Activated CD4-positive, alpha-beta memory T cell treated with anti-CD3 and anti-CD28 coated beads, Interleukin-2, amount 10 ng/mL, durations not matched to agents 7 days and 5 days (primary cell): ENCODE measurements at regions not wholly inside any gene's neighbourhood (a gene's known extent, or its start where the extent isn't known, plus 50 kb on each side); places are given as distances from the start of the nearest gene placed in this dataset.
A peak's percentile ranks its signal among the peaks of the same experiment; 100 is the strongest.

Source experiments
- CTCF ChIA-PET: fragments of 350-600 bp; sonication (Branson Sonifier 250); formaldehyde crosslinking; loops from one replicate; lab custom pipeline; 2021; ENCODE audit warnings: antibody characterized with exemption, inconsistent platforms; lab: Charles Lee
- POLR2A ChIA-PET: fragments of 350-600 bp; sonication (Branson Sonifier 250); formaldehyde crosslinking; loops from one replicate; lab custom pipeline; 2021; ENCODE audit warnings: antibody characterized with exemption; lab: Charles Lee
- DNase-seq: peaks from one replicate; pipeline ENCODE4 v3.0.0-alpha.2; 2020
- H3K27ac Mint-ChIP-seq: one replicate; pipeline ENCODE4 v1.8.0; 2021; ENCODE audit warnings: mild to moderate bottlenecking, mixed read lengths
- H3K27me3 Mint-ChIP-seq: one replicate; pipeline ENCODE4 v1.8.0; 2021; ENCODE audit warnings: mixed read lengths
- H3K36me3 Mint-ChIP-seq: one replicate; pipeline ENCODE4 v1.8.0; 2021; ENCODE audit warnings: low read depth, mixed read lengths
- H3K4me1 Mint-ChIP-seq: one replicate; pipeline ENCODE4 v1.8.0; 2021; ENCODE audit warnings: mixed read lengths
- H3K4me3 Mint-ChIP-seq: one replicate; pipeline ENCODE4 v1.8.0; 2021; ENCODE audit warnings: mild to moderate bottlenecking, mixed read lengths
- H3K9me3 Mint-ChIP-seq: one replicate; pipeline ENCODE4 v1.8.0; 2021; ENCODE audit warnings: mixed read lengths

DNA sequence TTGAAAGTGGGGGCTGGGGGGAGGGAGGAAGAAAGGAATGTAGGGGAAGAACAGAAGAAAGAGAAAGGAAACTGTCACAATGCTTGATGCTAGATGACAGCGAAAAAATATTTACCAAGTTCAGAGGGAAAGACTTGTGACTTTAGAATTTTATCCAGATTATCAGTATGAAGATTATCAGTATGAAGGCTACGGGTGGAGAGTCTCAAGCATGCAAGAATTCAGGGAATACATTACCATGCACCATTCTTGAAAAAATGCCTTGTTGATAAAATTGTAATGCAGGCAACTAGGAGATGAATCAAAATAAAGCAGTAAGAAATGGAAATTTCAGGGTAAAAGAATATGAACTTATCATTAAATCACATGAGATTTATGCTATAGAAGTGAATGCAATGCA is 376.8 kb downstream of the PCNX1 start:
- POLR2A ChIA-PET: interaction anchor here (1.5 kb wide), 1 partner anchor 7 kb away, joined by 4 read pairs; no protein-coding TSS in a partner anchor
- peaks cover 6% of the 10 kb centered on the region for H3K4me1 Mint-ChIP-seq
- H3K27ac Mint-ChIP-seq: no peak overlapping the region
- no peak overlapping the region for H3K4me3 Mint-ChIP-seq
- H3K27me3 Mint-ChIP-seq: peaks cover 8% of the 10 kb centered on the region
- DNase-seq: no peak
- CTCF ChIA-PET: no interaction called here
- H3K9me3 Mint-ChIP-seq: peaks cover 8% of the 10 kb centered on the region
- no peaks in the 10 kb centered on the region for H3K36me3 Mint-ChIP-seq

DNA sequence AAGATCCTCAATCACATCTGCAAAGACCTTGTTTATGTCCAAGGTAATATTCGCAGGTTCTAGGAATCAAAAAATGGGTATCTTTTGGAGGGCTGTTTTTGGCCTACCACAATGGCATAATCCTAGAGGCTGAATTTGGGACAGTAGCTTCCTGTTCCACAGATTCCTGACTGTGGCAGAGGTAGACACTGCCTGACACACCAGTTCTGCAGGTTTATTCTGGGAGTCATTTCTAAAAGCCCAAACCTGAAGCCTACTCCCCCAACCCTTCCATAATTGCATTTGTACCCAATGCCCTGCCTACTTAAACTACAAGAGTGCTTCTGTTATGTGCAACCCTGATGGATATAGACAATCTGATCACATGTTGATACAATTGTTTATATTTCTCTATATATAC is 378.9 kb downstream of the PCNX1 start:
- H3K9me3 Mint-ChIP-seq: peaks cover 8% of the 10 kb centered on the region
- CTCF ChIA-PET: no interaction called here
- POLR2A ChIA-PET: no interaction called here
- H3K27me3 Mint-ChIP-seq: peaks cover 8% of the 10 kb centered on the region
- no peak overlapping the region for H3K27ac Mint-ChIP-seq
- H3K36me3 Mint-ChIP-seq: peaks cover 3% of the 10 kb centered on the region
- DNase-seq: no peak
- H3K4me1 Mint-ChIP-seq: peaks cover 22% of the 10 kb centered on the region
- H3K4me3 Mint-ChIP-seq: no peak overlapping the region

DNA sequence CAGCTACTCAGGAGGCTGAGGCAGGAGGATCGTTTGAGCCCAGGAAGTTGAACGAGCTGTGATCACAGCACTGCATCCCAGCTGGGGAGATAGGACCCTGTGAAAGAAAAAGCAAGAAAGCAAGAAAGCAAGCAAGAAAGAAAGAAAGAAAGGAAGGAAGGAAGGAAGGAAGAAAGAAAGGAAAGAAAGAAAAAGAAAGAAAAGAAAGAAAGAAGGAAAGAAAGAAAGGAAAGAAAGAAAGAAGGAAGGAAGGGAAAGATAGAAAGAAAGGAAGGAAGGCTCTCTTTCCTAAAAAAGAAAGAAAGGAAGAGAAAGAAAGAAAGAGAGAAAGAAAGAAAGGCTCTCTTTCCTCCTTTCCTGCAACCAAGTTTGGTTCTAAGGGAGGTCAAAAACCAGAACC is 380.3 kb downstream of the PCNX1 start:
- H3K4me1 Mint-ChIP-seq: peaks cover 26% of the 10 kb centered on the region
- ChIA-PET CTCF (no interaction called here), POLR2A (interaction anchor here (0.7 to 1.3 kb wide), 2 partner anchors 41 to 414 kb away, joined by 3 to 4 read pairs; no protein-coding TSS in a partner anchor)
- peaks cover 8% of the 10 kb centered on the region for H3K27me3 Mint-ChIP-seq
- peaks cover 4% of the 10 kb centered on the region for H3K36me3 Mint-ChIP-seq
- no peak overlapping the region for H3K4me3 Mint-ChIP-seq
- H3K9me3 Mint-ChIP-seq: peaks cover 8% of the 10 kb centered on the region
- no peak for DNase-seq
- H3K27ac Mint-ChIP-seq: no peak overlapping the region

DNA sequence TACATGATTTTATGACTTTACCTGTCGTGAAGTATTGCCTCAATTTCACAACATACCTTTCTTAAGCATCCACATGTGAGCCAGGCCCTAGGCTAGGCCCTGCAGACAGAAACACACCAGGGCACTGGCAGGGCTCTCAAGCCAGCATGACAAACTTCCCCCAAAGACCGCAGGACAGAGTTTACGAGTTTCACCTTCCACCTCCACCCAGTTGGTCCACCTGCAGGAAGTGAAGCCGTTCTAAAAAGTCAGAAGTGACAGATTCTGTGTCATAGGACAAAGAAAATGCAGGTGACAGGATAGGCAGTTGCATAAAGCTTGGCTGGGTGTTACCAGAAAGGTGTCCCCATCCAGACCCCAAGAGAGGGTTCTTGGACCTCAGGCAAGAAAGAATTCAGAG is 382.3 kb downstream of the PCNX1 start:
- Mint-ChIP-seq H3K36me3 (peaks cover 4% of the 10 kb centered on the region), H3K4me3 (peak overlapping the region; percentile 3), H3K4me1 (peaks cover 26% of the 10 kb centered on the region), H3K9me3 (peaks cover 5% of the 10 kb centered on the region), H3K27ac (peak overlapping the region; percentile 76), H3K27me3 (peaks cover 4% of the 10 kb centered on the region)
- CTCF ChIA-PET: no interaction called here
- peak; percentile 28 for DNase-seq
- POLR2A ChIA-PET: no interaction called here

DNA sequence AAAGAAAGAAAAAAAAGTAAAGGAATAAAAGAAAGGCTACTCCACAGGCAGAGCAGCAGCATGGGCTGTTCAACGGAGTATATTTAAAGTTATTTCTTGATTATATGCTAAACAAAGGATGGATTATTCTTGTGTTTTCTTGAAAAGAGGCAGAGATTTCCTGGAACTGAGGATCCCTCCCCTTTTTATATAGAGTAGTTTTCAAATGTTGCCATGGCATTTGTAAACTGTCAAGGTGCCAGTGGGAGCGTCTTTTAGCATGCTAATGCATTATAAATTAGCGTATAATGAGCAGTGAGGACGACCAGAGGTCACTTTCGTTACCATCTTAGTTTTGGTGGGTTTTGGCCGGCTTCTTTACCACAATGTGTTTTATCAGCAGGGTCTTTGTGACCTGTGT is 383.0 kb downstream of the PCNX1 start:
- DNase-seq: no peak
- CTCF ChIA-PET: no interaction called here
- Mint-ChIP-seq H3K27me3 (peaks cover 4% of the 10 kb centered on the region), H3K27ac (no peak overlapping the region), H3K4me3 (no peak overlapping the region), H3K9me3 (peaks cover 3% of the 10 kb centered on the region), H3K4me1 (peaks cover 26% of the 10 kb centered on the region), H3K36me3 (peaks cover 4% of the 10 kb centered on the region)
- POLR2A ChIA-PET: no interaction called here

DNA sequence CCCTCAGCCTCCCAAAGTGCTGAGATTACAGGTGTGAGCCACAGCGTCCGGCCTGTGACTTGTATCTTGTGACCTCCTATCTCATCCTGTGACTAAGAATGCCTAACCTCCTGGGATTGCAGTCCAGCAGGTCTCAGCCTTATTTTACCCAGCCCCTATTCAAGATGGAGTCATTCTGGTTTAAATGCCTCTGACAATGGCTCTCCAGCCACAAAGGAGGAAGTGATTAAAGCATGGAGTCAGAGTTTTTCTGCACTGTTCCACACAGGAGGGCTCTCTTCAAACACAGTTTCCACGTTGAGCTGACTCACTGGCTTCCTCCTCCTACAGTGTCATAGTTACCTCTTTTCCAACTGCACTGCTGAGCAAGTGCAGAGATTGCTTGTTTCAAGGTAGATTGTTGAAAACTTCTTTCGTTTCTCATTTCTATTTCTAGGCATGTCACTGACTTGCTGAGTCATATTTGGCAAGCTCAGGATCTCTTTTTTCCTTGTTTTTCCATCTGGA is 383.8 kb downstream of the PCNX1 start:
- Mint-ChIP-seq H3K4me1 (peaks cover 27% of the 10 kb centered on the region), H3K9me3 (no peaks in the 10 kb centered on the region), H3K4me3 (no peak overlapping the region), H3K27ac (peak overlapping the region; percentile 66), H3K36me3 (peaks cover 4% of the 10 kb centered on the region), H3K27me3 (peaks cover 4% of the 10 kb centered on the region)
- DNase-seq: peak; percentile 36
- ChIA-PET POLR2A (interaction anchor here (1.3 to 1.4 kb wide), 2 partner anchors 8 to 31 kb away, joined by 3 to 4 read pairs; no protein-coding TSS in a partner anchor), CTCF (no interaction called here)

DNA sequence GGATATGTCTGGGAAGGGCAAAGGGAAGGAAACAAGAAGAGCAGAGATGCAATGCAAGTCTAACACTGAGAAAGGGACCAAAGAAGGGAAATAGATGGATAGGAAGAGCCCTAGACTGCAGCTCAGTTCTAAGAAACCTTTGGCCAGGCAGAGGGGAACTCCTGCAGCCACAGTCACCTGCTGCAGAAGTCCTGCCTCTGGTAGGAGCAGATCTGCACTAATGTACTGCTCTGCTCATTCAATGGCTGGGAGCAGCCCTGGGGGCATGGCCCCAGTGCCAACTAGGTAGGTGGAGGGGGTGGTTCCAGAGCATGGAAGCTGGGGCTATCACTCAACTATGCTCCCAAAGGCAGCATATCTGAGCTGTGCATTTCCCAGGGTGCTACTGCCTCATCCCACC is 388.9 kb downstream of the PCNX1 start:
- Mint-ChIP-seq H3K4me3 (no peak overlapping the region), H3K36me3 (peaks cover 4% of the 10 kb centered on the region), H3K27ac (no peak overlapping the region), H3K27me3 (no peaks in the 10 kb centered on the region), H3K4me1 (peaks cover 8% of the 10 kb centered on the region), H3K9me3 (peaks cover 2% of the 10 kb centered on the region)
- ChIA-PET POLR2A (interaction anchor here (0.6 kb wide), 1 partner anchor 1502 kb away, joined by 3 read pairs; no protein-coding TSS in a partner anchor), CTCF (no interaction called here)
- DNase-seq: no peak

DNA sequence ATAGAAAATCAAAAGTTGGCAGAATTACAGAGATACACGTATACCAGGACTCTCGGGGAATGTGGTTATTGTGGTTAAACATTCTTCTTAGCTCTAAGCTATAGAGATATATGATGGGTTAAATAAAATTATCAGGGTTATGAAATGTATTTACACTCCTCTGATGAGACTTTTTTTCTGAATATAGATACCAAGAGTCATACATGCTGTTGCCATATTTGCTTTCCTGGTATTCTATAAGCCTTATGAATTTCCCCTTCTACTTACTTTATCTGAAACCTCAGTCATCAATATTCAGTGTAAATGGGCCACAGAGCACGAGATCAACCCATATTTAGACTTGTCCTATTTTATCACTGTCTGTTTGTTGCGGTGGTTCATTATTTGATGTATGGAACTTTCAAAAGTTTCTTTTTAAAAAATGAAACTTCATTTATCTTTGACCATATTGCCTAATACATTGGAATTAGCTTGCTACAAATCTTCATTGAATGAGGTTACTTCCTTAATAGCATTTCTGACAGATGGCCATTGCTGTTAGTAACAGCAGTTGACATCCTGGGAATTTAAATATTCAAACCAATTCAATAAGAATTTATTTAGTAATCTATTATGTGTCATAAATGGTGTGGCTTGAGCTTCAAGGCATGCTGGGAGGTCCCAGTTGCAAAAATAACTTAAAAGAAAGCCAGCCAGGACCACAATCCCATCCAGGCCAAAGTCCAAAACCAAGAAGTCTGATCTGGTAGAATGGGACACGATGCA is 393.5 kb downstream of the PCNX1 start:
- Mint-ChIP-seq H3K27me3 (no peaks in the 10 kb centered on the region), H3K36me3 (peaks cover 19% of the 10 kb centered on the region), H3K4me1 (peaks cover 5% of the 10 kb centered on the region), H3K27ac (no peak overlapping the region), H3K4me3 (no peak overlapping the region), H3K9me3 (peaks cover 19% of the 10 kb centered on the region)
- POLR2A ChIA-PET: interaction anchor here (1.3 kb wide), 1 partner anchor 21 kb away, joined by 3 read pairs; no protein-coding TSS in a partner anchor
- CTCF ChIA-PET: no interaction called here
- DNase-seq: no peak

DNA sequence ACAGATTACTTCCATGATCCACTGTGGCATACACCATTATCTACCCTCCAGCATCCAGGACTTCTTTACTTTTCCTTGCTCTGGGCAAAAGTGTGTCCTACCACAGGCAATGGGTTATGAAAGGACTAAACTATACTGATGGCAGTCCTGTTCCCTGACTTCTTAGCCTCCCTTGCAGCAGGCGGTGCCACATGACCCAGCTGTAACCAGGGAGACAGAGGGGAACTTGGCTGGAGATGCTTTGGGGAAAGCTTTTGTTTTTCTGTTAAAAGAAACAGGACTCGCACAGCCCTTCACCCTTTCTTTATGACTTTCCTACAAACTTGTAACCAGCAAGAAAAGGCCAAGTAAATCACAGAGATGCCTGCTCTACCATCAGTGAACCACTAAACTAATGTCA is 394.4 kb downstream of the PCNX1 start:
- CTCF ChIA-PET: no interaction called here
- peaks cover 19% of the 10 kb centered on the region for H3K36me3 Mint-ChIP-seq

DNA sequence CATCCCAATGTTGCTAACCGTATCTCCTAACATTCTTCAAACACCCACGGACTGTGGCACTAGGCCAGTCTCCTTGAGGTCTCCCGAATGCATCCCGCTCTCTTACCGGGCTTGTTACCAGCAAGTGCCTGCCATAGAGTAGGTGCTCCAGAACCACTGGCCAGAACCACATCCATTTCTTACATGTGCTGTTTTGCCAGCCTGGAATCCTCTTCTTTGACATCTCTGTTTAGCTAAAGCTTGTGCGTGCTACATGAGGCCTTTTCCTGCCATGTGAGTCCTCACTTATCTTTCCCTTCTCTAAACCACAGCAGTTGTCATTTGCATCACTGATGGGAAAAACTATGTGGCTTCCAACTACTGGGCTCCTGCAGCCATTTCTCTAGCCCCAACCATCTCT is 397.4 kb downstream of the PCNX1 start:
- DNase-seq: no peak
- POLR2A ChIA-PET: interaction anchor here (1.0 kb wide), 1 partner anchor 17 kb away, joined by 4 read pairs; no protein-coding TSS in a partner anchor
- no peak overlapping the region for H3K4me3 Mint-ChIP-seq
- peaks cover 14% of the 10 kb centered on the region for H3K36me3 Mint-ChIP-seq
- H3K27me3 Mint-ChIP-seq: peaks cover 8% of the 10 kb centered on the region
- no peak overlapping the region for H3K27ac Mint-ChIP-seq
- H3K4me1 Mint-ChIP-seq: peaks cover 3% of the 10 kb centered on the region
- H3K9me3 Mint-ChIP-seq: peaks cover 26% of the 10 kb centered on the region
- CTCF ChIA-PET: no interaction called here

More for the DNA sequence above, 394.4 kb downstream of the PCNX1 start:
- no peak for DNase-seq
- Mint-ChIP-seq H3K27ac (no peak overlapping the region), H3K9me3 (peaks cover 22% of the 10 kb centered on the region), H3K4me1 (peaks cover 3% of the 10 kb centered on the region), H3K27me3 (peaks cover under 1% of the 10 kb centered on the region), H3K4me3 (no peak overlapping the region)
- POLR2A ChIA-PET: interaction anchor here (1.3 kb wide), 1 partner anchor 20 kb away, joined by 3 read pairs; no protein-coding TSS in a partner anchor

DNA sequence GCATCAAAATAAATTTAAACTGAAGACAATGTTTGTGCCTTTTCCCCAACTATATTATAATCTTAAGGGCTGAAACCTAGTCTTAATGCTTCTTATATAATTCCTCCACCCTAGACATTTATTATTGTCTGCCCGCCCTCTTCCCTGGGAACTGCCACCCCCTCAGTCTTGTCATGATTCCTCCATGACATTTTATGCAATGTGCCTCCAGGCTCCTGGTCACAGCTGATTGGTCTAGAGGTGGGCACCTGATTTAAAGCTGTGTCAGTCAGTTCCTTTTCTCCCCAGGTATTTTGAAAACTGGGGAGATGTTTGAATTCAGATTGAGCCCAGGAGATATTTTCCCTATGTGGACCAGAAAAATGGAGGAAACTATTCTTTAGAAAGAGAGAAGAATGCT is 401.4 kb downstream of the PCNX1 start:
- POLR2A ChIA-PET: no interaction called here
- CTCF ChIA-PET: interaction anchor here (0.6 kb wide), 1 partner anchor 165 kb away, joined by 3 read pairs; no protein-coding TSS in a partner anchor
- peaks cover 9% of the 10 kb centered on the region for H3K36me3 Mint-ChIP-seq
- peaks cover 23% of the 10 kb centered on the region for H3K9me3 Mint-ChIP-seq
- H3K27ac Mint-ChIP-seq: no peak overlapping the region
- H3K4me1 Mint-ChIP-seq: no peaks in the 10 kb centered on the region
- peaks cover 10% of the 10 kb centered on the region for H3K27me3 Mint-ChIP-seq
- H3K4me3 Mint-ChIP-seq: no peak overlapping the region
- DNase-seq: no peak

DNA sequence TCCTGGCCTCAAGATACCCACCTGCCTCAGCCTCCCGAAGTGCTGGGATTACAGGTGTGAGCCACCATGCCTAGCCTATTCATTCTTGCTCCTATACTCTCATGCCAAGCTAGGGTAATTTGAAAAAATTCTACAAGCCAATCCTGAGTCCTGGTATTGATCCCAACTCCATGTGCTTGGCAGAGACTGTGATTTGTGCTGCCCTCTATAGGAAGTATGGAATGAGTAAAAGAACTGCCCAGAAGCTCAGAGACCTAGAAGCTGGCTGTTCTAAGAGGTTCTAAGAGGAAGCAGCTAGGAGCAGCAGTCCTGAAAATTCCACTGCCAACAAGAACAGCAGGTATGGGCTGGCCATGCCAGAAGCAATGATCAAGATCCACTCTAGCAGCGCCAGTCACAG is 402.5 kb downstream of the PCNX1 start:
- POLR2A ChIA-PET: interaction anchor here (1.5 kb wide), 1 partner anchor 12 kb away, joined by 6 read pairs; no protein-coding TSS in a partner anchor
- CTCF ChIA-PET: no interaction called here
- no peak for DNase-seq
- peaks cover 21% of the 10 kb centered on the region for H3K9me3 Mint-ChIP-seq
- no peak overlapping the region for H3K4me3 Mint-ChIP-seq
- no peak overlapping the region for H3K27ac Mint-ChIP-seq
- H3K4me1 Mint-ChIP-seq: no peaks in the 10 kb centered on the region
- H3K36me3 Mint-ChIP-seq: peaks cover 7% of the 10 kb centered on the region
- peaks cover 11% of the 10 kb centered on the region for H3K27me3 Mint-ChIP-seq

DNA sequence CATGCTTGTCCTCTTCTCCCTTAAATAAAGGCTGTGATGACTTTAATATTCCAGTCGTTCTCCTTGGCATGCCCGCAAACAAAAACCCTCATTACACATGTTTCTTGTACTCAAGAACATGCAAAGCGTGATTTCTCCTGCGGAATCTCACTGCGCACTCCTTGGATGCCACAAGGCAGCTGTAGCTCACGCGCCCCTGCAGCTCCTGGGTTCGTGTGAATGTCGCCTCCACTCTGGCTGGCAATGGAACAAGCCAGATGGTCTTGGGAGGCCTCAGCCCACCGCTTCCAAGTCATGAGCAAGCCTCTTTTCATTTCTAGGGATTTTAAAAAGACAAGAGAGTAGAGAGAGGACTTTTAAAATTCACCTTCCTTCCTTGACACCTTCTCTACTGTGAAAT is 403.8 kb downstream of the PCNX1 start:
- Mint-ChIP-seq H3K27ac (no peak overlapping the region), H3K36me3 (peaks cover 3% of the 10 kb centered on the region), H3K27me3 (peaks cover 13% of the 10 kb centered on the region), H3K4me3 (no peak overlapping the region), H3K9me3 (peaks cover 13% of the 10 kb centered on the region), H3K4me1 (no peaks in the 10 kb centered on the region)
- POLR2A ChIA-PET: interaction anchor here (1.5 kb wide), 1 partner anchor 10 kb away, joined by 6 read pairs; no protein-coding TSS in a partner anchor
- CTCF ChIA-PET: no interaction called here
- DNase-seq: no peak
